Stimulated activated naive CD4-positive, alpha-beta T cell treated with Interleukin-2 at 50 U/mL for 16 hours (primary cell): ENCODE measurements at regions not wholly inside any gene's neighbourhood (a gene's known extent, or its start where the extent isn't known, plus 50 kb on each side); places are given as distances from the start of the nearest gene placed in this dataset.

Source experiments
- DNase-seq: peaks from one replicate; lab custom pipeline; 2025; lab: John Stamatoyannopoulos, UW

- DNase-seq = no peak
Observed at GRCh38 chr5:116695681-116696080, 121.1 kb upstream of the SEMA6A start.

GRCh38 chr5:116686438-116686837, 111.8 kb upstream of the SEMA6A start:
- no peak for DNase-seq

GRCh38 chr5:116685931-116686330, 111.3 kb upstream of the SEMA6A start:
- DNase-seq = no peak

GRCh38 chr5:116685069-116685468, 110.4 kb upstream of the SEMA6A start:
- no peak for DNase-seq

GRCh38 chr5:116681334-116682013, 106.9 kb upstream of the SEMA6A start:
- DNase-seq = no peak

- DNase-seq = no peak
Observed at GRCh38 chr5:116675626-116675910, 100.9 kb upstream of the SEMA6A start.

GRCh38 chr5:116674881-116675625, 100.4 kb upstream of the SEMA6A start:
- no peak for DNase-seq

- no peak for DNase-seq
Observed at GRCh38 chr5:116673453-116673852, 98.8 kb upstream of the SEMA6A start.

- no peak for DNase-seq
Observed at GRCh38 chr5:116672203-116672602, 97.6 kb upstream of the SEMA6A start.

GRCh38 chr5:116671211-116671736, 96.7 kb upstream of the SEMA6A start:
- no peak for DNase-seq

- no peak for DNase-seq
Observed at GRCh38 chr5:116669261-116670031, 94.8 kb upstream of the SEMA6A start.

GRCh38 chr5:116668390-116668789, 93.8 kb upstream of the SEMA6A start:
- no peak for DNase-seq

GRCh38 chr5:116666901-116667300, 92.3 kb upstream of the SEMA6A start:
- no peak for DNase-seq

- DNase-seq = no peak
Observed at GRCh38 chr5:116664988-116665387, 90.4 kb upstream of the SEMA6A start.

- no peak for DNase-seq
Observed at GRCh38 chr5:116663081-116663480, 88.5 kb upstream of the SEMA6A start.

GRCh38 chr5:116661419-116661818, 86.8 kb upstream of the SEMA6A start:
- DNase-seq = no peak

- no peak for DNase-seq
Observed at GRCh38 chr5:116660929-116661328, 86.3 kb upstream of the SEMA6A start.

- no peak for DNase-seq
Observed at GRCh38 chr5:116658830-116659229, 84.2 kb upstream of the SEMA6A start.

GRCh38 chr5:116658141-116658540, 83.5 kb upstream of the SEMA6A start:
- no peak for DNase-seq

- DNase-seq = no peak
Observed at GRCh38 chr5:116655431-116655830, 80.8 kb upstream of the SEMA6A start.

GRCh38 chr5:116654925-116655324, 80.3 kb upstream of the SEMA6A start:
- DNase-seq = no peak

- DNase-seq = no peak
Observed at GRCh38 chr5:116652903-116653302, 78.3 kb upstream of the SEMA6A start.

GRCh38 chr5:116652196-116652729, 77.6 kb upstream of the SEMA6A start:
- DNase-seq = no peak
